SU-DHL-6 (cell line): ENCODE measurements at regions not wholly inside any gene's neighbourhood (a gene's known extent, or its start where the extent isn't known, plus 50 kb on each side); places are given as distances from the start of the nearest gene placed in this dataset.
"Not testable (repeated sequence)": the region's sequence is repeated elsewhere in the genome, so short reads cannot be mapped to it uniquely, and the experiment has no call there.

Experiments
- H2AFZ ChIP-seq: fragments of 200-600 bp; sonication (generic); 2 replicates; pipeline ENCODE4 v1.6.1; 2014; ENCODE audit warnings: low read depth, mild to moderate bottlenecking, moderate library complexity, mixed read lengths, antibody characterized with exemption, low read length; ENCODE audit not compliant: severe bottlenecking
- H3F3A ChIP-seq: fragments of 200-600 bp; shearing (Covaris generic); 2 replicates; pipeline ENCODE4 v1.6.0; 2016; ENCODE audit warnings: antibody characterized with exemption, mild to moderate bottlenecking; ENCODE audit not compliant: insufficient read depth
- H3K27ac ChIP-seq: fragments of 200-600 bp; sonication (generic); 2 replicates; pipeline ENCODE4 v1.5.1; 2016; ENCODE audit warnings: low read depth, mild to moderate bottlenecking, low read length, moderate library complexity, mixed read lengths
- H3K27me3 ChIP-seq: fragments of 200-600 bp; sonication (generic), shearing (Covaris generic); 2 replicates; pipeline ENCODE4 v1.6.0; 2014; ENCODE audit warnings: mild to moderate bottlenecking, low read length
- H3K36me3 ChIP-seq: fragments of 200-600 bp; sonication (generic); 2 replicates; pipeline ENCODE4 v1.6.1; 2014; ENCODE audit warnings: mild to moderate bottlenecking, low read length, mixed read lengths
- H3K4me2 ChIP-seq: fragments of 300-600, 200-600 bp; shearing (Covaris generic), sonication (generic); 2 replicates; pipeline ENCODE4 v1.6.0; 2014; ENCODE audit warnings: low read length, low read depth, mild to moderate bottlenecking; ENCODE audit not compliant: poor library complexity, severe bottlenecking
- H3K4me3 ChIP-seq: fragments of 200-600 bp; sonication (generic); 2 replicates; pipeline ENCODE4 v1.5.1; 2014; ENCODE audit warnings: antibody characterized with exemption, low read length, mild to moderate bottlenecking, mixed read lengths; ENCODE audit not compliant: insufficient read depth, poor library complexity, severe bottlenecking
- H3K79me2 ChIP-seq: fragments of 200-600 bp; sonication (generic); 2 replicates; pipeline ENCODE4 v1.6.1; 2014; ENCODE audit warnings: mild to moderate bottlenecking, low read length, moderate library complexity; ENCODE audit not compliant: insufficient read depth
- H3K9ac ChIP-seq: fragments of 200-600 bp; sonication (generic); 2 replicates; pipeline ENCODE4 v1.7.0; 2014; ENCODE audit warnings: mild to moderate bottlenecking, low read length
- H3K9me2 ChIP-seq: fragments of 200-600 bp; sonication (generic); replicated peaks from 2 replicates; pipeline ENCODE4 v1.6.1; 2014; ENCODE audit warnings: low read length; ENCODE audit not compliant: insufficient read depth
- H3K9me3 ChIP-seq: fragments of 200-600 bp; sonication (generic); 2 replicates; pipeline ENCODE4 v1.6.1; 2014; ENCODE audit warnings: low read length, mixed read lengths; ENCODE audit not compliant: insufficient read depth
- H4K20me1 ChIP-seq: fragments of 200-600 bp; sonication (generic); 2 replicates; pipeline ENCODE4 v1.6.1; 2014; ENCODE audit warnings: low read depth, mild to moderate bottlenecking, antibody characterized with exemption, low read length, moderate library complexity, mixed read lengths
- CTCF ChIP-seq: fragments of 200-600 bp; sonication (generic); IDR thresholded peaks from one replicate; pipeline ENCODE4 v1.5.1; 2017; ENCODE audit warnings: antibody characterized with exemption, mild to moderate bottlenecking, low read length, moderate library complexity; ENCODE audit not compliant: insufficient read depth, poor library complexity, severe bottlenecking
- EZH2phosphoT487 ChIP-seq: fragments of 200-600 bp; sonication (generic), shearing (Covaris generic); conservative IDR thresholded peaks from 2 replicates; pipeline ENCODE4 v1.6.1; 2018; ENCODE audit warnings: mild to moderate bottlenecking, antibody characterized with exemption, low read length, moderate library complexity, mixed read lengths

- H3K9ac ChIP-seq, result no peak overlapping the region
- no peaks in the 10 kb centered on the region for H3K79me2 ChIP-seq
- no peak overlapping the region for H3K4me2 ChIP-seq
- no peak overlapping the region for H3K27ac ChIP-seq
- H4K20me1 ChIP-seq, result no peaks in the 10 kb centered on the region
- no peak overlapping the region for H3K4me3 ChIP-seq
- TF ChIP-seq CTCF (no peak), EZH2phosphoT487 (no peak)
- no peaks in the 10 kb centered on the region for H3F3A ChIP-seq
- H2AFZ ChIP-seq, result no peak overlapping the region
- H3K9me3 ChIP-seq, result no peaks in the 10 kb centered on the region
- no peaks in the 10 kb centered on the region for H3K9me2 ChIP-seq
- H3K27me3 ChIP-seq, result no peaks in the 10 kb centered on the region
- H3K36me3 ChIP-seq, result no peaks in the 10 kb centered on the region
Measured at GRCh38 chr10:27373566-27374160, 130.4 kb upstream of the RAB18 start.

- Histone ChIP-seq H2AFZ (no peak overlapping the region), H3K9me2 (no peaks in the 10 kb centered on the region)
- no peak for TF ChIP-seq CTCF
- TF ChIP-seq EZH2phosphoT487, result no peak
Measured at GRCh38 chr10:27372095-27372494, 131.5 kb upstream of the ACBD5 start.

GRCh38 chr10:27371375-27371774 is 130.8 kb upstream of the ACBD5 start:
- H3K9me3 ChIP-seq, H2AFZ ChIP-seq, H3K4me2 ChIP-seq: not testable (repeated sequence)

More at GRCh38 chr10:27372095-27372494, 131.5 kb upstream of the ACBD5 start:
- H3K79me2 ChIP-seq, result no peaks in the 10 kb centered on the region
- H3K9me3 ChIP-seq, result no peaks in the 10 kb centered on the region
- no peak overlapping the region for H3K27ac ChIP-seq
- no peaks in the 10 kb centered on the region for H3K36me3 ChIP-seq
- H3K4me3 ChIP-seq, result no peak overlapping the region
- H3K27me3 ChIP-seq, result no peaks in the 10 kb centered on the region
- no peak overlapping the region for H3K9ac ChIP-seq
- H4K20me1 ChIP-seq, result no peaks in the 10 kb centered on the region
- H3F3A ChIP-seq, result no peaks in the 10 kb centered on the region
- H3K4me2 ChIP-seq, result no peak overlapping the region

GRCh38 chr10:27369880-27370279 is 129.3 kb upstream of the ACBD5 start:
- no peaks in the 10 kb centered on the region for H3K9me3 ChIP-seq
- no peaks in the 10 kb centered on the region for H3F3A ChIP-seq
- no peaks in the 10 kb centered on the region for H4K20me1 ChIP-seq
- no peak overlapping the region for H3K4me2 ChIP-seq
- peak overlapping the region; percentile 25 for H2AFZ ChIP-seq
- H3K27me3 ChIP-seq, result no peaks in the 10 kb centered on the region
- H3K36me3 ChIP-seq, result no peaks in the 10 kb centered on the region
- no peak overlapping the region for H3K27ac ChIP-seq
- no peaks in the 10 kb centered on the region for H3K79me2 ChIP-seq
- no peaks in the 10 kb centered on the region for H3K9me2 ChIP-seq
- H3K4me3 ChIP-seq, result no peak overlapping the region
- no peak overlapping the region for H3K9ac ChIP-seq
- TF ChIP-seq CTCF (no peak), EZH2phosphoT487 (no peak)

More at GRCh38 chr10:27371375-27371774, 130.8 kb upstream of the ACBD5 start:
- H3K9ac ChIP-seq, H3K27ac ChIP-seq, H3K9me2 ChIP-seq, H4K20me1 ChIP-seq, H3F3A ChIP-seq, H3K36me3 ChIP-seq, H3K27me3 ChIP-seq, H3K79me2 ChIP-seq, H3K4me3 ChIP-seq: not testable (repeated sequence)
